ENCODE measurements at regions not wholly inside any gene's neighbourhood (a gene's known extent, or its start where the extent isn't known, plus 50 kb on each side); places are given as distances from the start of the nearest gene placed in this dataset.
A peak's percentile ranks its signal among the peaks of the same experiment; 100 is the strongest.
"Not testable (repeated sequence)": the region's sequence is repeated elsewhere in the genome, so short reads cannot be mapped to it uniquely, and the experiment has no call there.

DNA sequence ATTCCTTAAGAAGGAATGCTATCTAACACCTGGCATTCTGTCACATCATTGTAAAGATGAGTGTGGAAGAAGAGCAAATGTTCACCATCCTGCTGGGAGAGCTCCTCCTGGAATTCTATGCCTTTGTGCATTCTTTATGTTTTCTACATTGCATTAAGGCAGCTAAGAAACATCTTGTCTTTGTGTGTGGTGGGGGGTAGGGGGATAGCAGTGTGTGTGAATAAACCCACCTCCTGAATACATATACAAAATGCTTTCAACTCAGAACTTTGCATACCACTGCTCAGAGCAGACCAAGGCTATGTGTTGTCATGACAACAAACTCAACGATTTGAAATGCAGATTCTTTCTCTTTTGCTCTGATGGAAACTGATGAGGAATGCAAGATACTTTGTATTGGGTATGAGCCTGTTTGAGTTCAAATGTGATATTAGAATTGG, 193.6 kb upstream of the KAZN start:
- POLR2A ChIA-PET: no interaction called here
- DNase-seq (ENCODE audit: low read depth, low spot score): no peak
- CTCF ChIA-PET: no interaction called here
- TF ChIP-seq, protein P1, sequence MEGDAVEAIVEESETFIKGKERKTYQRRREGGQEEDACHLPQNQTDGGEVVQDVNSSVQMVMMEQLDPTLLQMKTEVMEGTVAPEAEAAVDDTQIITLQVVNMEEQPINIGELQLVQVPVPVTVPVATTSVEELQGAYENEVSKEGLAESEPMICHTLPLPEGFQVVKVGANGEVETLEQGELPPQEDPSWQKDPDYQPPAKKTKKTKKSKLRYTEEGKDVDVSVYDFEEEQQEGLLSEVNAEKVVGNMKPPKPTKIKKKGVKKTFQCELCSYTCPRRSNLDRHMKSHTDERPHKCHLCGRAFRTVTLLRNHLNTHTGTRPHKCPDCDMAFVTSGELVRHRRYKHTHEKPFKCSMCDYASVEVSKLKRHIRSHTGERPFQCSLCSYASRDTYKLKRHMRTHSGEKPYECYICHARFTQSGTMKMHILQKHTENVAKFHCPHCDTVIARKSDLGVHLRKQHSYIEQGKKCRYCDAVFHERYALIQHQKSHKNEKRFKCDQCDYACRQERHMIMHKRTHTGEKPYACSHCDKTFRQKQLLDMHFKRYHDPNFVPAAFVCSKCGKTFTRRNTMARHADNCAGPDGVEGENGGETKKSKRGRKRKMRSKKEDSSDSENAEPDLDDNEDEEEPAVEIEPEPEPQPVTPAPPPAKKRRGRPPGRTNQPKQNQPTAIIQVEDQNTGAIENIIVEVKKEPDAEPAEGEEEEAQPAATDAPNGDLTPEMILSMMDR (IDR thresholded peaks at IDR 0.05; ENCODE audit: insufficient read depth, low read length, missing control alignments): no peak
- no peak overlapping the region for H3K4me3 ChIP-seq (ENCODE audit: low read depth, low read length)

DNA sequence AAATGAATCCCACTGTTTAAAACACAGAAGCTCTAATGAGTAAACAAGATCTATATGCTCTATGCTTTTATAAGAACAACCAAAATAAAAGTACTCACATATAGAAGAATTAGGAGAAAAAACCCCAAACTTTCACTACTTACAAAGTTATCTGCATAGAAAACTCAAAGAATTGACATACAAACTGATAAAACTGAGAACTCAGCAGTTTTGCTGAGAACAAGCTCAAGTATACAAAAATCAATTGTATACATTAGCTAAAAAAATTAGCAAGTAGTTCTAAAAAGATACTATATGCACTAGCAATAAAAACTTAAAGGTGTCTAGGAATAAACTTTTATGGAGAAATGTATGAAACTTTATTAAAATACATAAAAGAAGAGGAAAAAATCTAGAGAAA, 186.2 kb upstream of the KAZN start:
- ChIA-PET POLR2A (no interaction called here), CTCF (no interaction called here)
- TF ChIP-seq, protein P1 (IDR thresholded peaks at IDR 0.05; ENCODE audit: insufficient read depth, low read length, missing control alignments): no peak
- no peak for DNase-seq (ENCODE audit: low read depth, low spot score)
- H3K4me3 ChIP-seq (ENCODE audit: low read depth, low read length): no peak overlapping the region

DNA sequence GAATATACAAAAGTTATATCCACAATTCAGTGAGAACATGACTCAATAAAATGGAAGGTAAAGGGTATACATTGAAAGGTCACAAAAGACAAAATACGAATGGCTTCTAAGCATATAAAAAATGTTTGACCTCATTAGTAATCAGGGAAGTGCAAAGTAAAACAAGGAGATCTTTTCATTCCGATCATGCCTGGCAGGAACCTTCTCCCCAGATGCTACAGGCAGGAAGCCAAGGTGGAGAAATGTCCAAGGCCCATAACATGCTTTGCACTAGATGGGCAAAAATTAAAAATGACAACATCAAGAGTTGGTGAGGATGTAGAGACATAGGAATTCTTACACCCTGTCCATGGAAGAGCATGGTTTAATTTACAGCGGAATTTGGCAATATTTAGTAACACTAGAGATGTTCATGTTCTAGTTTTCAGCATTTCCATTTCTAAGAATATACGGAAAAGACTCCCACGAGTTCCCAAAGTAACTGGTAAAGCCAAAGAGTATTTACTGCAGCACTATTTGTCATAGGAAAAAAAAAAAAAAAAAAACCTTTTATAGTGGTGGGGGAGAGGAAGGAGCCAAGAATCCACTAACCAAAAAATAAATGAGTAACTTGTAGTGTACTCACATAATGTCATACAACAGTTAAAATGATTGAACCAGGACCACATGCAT, 184.5 kb upstream of the KAZN start:
- ChIA-PET POLR2A (no interaction called here), CTCF (no interaction called here)
- TF ChIP-seq, protein P1 (IDR thresholded peaks at IDR 0.05; ENCODE audit: insufficient read depth, low read length, missing control alignments): no peak
- no peak overlapping the region for H3K4me3 ChIP-seq (ENCODE audit: low read depth, low read length)
- DNase-seq (ENCODE audit: low read depth, low spot score): peak; percentile 14

DNA sequence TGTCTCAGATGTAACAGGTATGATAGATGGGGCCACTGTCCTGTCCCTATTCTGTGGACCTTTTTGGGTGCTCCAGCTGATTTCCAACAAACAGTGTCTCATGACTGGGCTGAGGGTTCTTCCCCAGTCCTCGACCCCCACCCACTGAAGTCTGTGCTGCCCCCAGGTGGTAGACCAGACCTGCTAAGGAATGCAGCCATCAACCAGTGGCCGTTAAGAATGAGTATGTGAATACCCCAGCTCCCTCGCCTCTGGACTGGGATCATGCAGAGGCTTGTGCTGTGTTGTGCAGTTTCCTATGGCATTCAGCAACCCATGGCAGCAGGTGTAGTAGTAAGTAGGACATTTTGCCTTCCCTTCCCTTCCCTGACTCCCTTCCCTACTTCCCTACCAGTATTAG, 183.1 kb upstream of the KAZN start:
- no peak overlapping the region for H3K4me3 ChIP-seq (ENCODE audit: low read depth, low read length)
- TF ChIP-seq, protein P1 (IDR thresholded peaks at IDR 0.05; ENCODE audit: insufficient read depth, low read length, missing control alignments): no peak
- POLR2A ChIA-PET: no interaction called here
- DNase-seq (ENCODE audit: low read depth, low spot score): no peak
- CTCF ChIA-PET: no interaction called here

DNA sequence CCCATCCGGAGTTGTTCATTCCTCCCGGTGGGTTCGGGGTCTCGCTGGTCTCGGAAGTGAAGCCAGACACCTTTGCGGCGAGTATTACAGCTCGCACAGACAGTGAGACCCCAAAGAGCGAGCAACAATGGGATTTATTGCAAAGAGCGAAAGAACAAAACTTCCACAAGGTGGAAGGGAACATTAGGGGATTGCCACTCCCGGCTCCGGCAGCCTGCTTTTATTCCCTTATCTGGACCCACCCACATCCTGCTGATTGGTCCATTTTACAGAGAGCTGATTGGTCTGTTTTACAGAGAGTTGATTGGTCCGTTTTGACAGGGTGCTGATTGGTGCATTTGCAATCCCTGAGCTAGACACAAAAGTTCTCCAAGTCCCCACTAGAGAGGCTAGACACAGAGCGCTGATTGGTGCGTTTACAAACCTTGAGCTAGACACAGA, 178.7 kb upstream of the KAZN start:
- DNase-seq (ENCODE audit: low read depth, low spot score); H3K4me3 ChIP-seq (ENCODE audit: low read depth, low read length); CTCF ChIA-PET; POLR2A ChIA-PET: not testable (repeated sequence)

DNA sequence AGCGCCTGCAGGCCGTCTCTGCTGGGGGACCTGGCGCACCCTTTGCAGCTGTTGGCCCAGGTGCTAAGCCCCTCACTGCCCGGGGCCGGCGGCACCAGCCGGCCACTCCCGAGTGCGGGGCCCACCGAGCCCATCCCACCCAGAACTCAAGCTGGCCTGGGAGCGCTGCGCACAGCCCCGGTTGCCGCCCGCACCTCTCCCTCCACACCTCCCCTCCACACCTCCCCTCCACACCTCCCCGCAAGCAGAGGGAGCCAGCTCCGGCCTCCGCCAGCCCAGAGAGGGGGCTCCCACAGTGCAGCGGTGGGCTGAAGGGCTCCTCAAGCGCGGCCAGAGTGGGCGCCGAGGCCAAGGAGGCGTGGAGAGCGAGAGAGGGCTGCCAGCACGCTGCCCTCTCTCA, 177.8 kb upstream of the KAZN start:
- TF ChIP-seq, protein P1 (IDR thresholded peaks at IDR 0.05; ENCODE audit: insufficient read depth, low read length, missing control alignments): no peak
- ChIA-PET POLR2A (no interaction called here), CTCF (no interaction called here)
- DNase-seq (ENCODE audit: low read depth, low spot score): no peak
- H3K4me3 ChIP-seq (ENCODE audit: low read depth, low read length): no peak overlapping the region

DNA sequence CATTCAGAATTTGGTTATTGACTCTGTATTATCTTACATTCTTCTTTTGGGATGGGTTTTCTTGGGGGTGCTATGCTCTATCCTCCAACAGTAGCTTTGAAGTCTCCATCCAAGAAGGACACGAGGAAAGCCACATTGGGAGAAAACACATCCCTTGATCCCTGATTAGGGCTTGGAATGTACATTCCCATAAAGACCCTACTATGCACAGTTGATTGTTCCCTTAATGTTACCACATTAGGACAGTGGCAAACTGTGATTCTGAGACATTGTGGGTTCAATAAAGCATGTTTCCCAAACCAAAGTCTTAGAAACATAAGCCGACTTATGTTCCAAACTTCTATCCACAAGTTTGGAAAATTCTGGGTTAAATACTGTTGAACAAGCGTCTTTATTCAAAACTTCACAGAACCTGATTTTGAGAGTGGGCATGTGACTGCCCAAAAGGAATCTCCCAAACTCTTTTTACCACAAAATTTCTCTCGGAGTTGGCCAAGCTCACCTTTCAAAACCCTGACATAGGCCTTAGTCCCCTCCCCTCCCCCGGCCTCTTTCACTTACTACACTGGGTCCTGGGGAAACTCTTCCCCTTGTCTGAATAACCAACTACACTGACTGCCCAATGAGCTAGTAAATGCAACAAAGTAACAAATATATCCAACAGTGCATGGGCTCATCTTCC, 177.0 kb upstream of the KAZN start:
- H3K4me3 ChIP-seq (ENCODE audit: low read depth, low read length): no peak overlapping the region
- no peak for DNase-seq (ENCODE audit: low read depth, low spot score)
- POLR2A ChIA-PET: no interaction called here
- TF ChIP-seq, protein P1 (IDR thresholded peaks at IDR 0.05; ENCODE audit: insufficient read depth, low read length, missing control alignments): no peak
- CTCF ChIA-PET: no interaction called here
